Kidney tubule cell (primary cell): ENCODE measurements at regions not wholly inside any gene's neighbourhood (a gene's known extent, or its start where the extent isn't known, plus 50 kb on each side); places are given as distances from the start of the nearest gene placed in this dataset.
"Not testable (repeated sequence)": the region's sequence is repeated elsewhere in the genome, so short reads cannot be mapped to it uniquely, and the experiment has no call there.

Source experiments
- DNase-seq: peaks from one replicate; pipeline ENCODE4 v3.0.0-alpha.2; 2018; ENCODE audit warnings: low spot score

DNA sequence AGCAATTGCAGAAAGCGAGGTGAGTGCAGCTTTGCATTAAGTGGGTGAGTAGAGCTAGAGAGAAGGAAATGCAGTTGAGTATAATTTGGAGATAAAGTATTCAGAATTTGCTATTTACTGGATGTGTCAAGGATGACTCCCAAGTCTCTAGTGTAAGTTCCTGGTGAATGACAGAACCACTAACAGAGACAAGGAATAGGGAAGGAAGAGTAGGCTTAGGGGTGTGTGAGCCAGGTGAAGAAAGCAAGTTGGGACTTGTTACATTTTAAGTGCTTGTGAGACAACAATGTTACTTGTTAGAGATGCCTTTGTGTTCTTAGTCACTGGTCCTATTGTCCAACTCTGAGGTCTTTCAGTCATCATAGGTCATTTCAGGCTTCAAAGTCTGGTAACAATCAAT lies 70.8 kb downstream of the TBC1D26 start:
- not testable (repeated sequence) for DNase-seq

DNA sequence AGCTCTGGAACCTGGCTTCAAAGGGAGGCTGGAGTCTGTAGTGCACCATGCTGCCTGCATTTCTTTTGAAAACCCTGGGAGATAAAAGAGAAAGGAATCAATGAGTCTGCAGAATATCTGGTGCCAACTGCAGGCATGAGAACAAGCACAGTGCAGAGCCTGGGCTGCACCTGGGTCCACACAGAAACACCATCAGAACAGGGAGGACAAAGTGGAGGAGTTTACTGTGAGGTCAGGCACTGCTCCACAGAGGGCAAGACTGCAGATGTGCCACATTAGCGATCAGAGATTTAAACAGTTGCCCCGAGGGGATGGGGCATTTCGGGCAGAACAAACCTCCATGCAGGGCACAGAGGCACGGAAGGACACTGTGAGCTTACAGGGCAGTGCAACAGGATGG lies 74.7 kb downstream of the TBC1D26 start:
- DNase-seq, result not testable (repeated sequence)

DNA sequence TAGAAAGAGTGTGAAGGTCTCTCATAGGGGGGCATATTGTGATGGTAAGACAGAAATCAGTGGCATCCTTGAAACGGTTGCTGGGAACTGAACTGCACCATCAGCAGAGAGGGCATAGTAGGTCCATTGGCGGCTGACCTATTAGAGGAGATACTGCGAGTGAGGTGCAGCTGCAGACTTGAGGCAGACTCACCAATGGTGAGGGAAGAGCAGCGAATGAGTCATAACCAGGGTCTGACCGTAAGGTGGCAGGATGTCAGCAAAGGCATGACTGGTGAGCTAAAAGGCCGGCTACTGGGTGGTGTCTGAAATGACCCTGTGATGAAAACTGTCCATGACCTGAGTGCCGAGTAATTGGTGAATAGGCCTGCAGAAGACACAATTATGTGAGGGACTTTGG lies 81.3 kb downstream of the TBC1D26 start:
- not testable (repeated sequence) for DNase-seq

DNA sequence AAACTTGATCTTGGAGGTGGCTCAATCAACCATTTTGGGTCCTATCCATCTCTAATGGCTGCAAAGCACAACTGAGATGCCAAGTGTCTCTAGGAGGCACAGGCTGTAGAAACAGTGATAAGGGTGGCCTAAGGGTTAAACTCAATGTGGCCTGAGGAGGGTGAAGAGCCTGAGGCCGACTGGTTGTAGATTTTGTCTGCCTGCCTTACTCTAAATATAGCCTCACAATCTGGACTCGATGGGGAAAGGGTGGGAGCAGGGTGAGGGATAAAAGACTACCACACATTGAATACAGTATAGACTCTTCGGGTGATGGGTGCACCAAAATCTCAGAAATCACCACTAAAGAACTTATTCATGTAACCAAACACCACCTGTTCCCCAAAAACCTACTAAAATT lies 81.9 kb downstream of the TBC1D26 start:
- not testable (repeated sequence) for DNase-seq

DNA sequence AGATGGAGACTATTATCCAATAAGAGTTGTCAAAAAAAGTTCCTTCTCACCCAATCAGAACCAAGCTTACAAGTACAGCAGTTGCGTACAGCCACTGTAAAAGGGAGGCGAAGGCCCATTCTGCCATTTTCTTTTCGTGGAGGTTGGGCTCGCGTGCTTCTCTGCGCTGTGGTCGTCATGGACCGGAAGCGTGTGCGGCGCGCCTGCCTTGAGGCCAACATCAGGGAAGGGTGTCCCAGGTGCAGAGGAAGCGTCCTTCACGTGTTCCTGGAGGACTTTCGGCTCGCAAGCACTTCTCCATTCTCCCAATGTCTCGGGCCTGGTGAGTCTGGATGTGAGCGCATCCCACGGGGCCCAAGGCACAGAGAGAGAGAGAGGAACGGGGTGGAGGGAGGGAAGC lies 85.8 kb downstream of the TBC1D26 start:
- DNase-seq, result not testable (repeated sequence)

DNA sequence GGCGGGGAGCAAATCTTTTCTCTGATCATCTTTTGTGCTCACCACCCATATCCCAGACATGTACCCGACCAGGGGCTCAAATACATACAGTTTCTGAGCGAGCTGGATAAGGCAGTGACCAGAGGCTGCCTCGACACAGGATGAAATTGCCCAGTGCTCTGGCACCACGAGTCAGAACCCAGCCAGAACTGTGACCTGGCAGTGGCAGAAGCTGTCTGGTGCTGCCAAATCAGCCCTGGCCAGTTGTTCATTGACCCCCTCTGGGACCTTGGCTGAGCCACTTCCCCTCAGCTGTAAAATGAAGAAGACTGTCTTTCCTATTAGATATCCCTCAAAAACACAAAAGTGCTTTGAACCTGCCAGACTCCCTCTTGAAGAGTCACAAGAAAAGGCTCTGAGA lies 90.2 kb downstream of the TBC1D26 start:
- not testable (repeated sequence) for DNase-seq

DNA sequence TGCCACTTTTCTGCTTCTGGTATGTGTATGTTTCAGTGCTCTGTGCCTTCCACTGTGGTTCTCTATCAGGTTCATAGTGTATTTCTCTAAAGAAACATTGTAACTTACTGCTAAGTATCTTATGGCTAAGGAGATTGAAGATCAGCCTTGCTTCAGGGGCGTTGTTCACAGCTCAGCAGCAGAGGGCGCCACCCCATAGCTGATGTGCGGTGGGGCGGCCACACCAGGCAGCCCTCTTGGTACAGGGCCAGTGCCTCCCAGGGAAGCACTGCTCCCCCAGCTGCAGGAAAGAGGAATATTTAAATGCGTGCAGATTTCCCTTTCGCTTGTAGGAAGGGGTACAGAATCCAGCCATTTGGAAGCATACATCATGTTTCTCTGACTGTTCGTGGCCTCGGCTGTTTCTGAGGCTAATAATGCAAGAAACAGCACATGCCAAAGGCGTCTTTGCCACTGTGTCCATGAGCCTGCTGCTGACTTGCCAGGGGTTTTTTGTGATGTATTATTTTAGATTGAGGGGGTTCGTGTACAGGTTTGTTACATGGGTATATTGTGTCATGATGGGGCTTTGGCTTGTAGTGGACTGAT lies 96.7 kb downstream of the TBC1D26 start:
- DNase-seq, result peak; percentile 67

DNA sequence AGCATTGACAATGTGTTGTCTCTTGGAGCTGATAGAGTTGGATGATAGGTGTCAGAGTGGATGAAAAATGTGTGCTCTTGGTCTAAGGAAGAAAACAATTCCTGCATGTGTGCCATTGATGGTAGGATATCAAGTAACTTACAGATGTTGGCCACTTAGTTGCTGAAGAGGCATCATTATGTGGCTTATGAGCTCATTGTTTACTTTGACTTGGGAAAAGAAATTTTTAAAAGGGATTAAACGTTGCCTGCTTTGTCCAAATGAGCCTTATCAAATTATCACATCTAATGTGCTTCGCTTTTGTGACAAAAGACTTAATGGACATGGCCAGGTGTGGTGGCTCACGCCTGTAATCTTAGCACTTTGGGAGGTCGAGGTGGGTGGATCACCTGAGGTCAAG lies 98.1 kb downstream of the TBC1D26 start:
- not testable (repeated sequence) for DNase-seq

DNA sequence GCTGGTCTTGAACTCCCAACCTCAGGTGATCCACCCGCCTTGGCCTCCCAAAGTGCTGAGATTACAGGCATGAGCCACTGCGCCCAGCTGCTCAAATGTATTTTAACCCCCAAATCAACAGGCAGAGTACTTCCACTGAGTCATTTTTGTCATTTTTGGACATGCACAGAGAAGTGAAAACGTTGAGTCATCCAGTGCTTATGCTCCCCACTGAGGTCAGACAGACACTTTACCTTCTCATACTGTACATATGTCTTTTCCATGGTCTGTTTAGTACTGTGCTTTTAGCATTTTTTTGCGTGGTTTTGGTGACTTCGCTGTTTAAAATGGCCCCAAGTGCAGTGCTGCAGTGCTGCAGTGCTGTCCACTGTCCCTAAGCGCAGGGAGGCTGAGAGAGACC lies 99.1 kb downstream of the TBC1D26 start:
- peak; percentile 51 for DNase-seq

DNA sequence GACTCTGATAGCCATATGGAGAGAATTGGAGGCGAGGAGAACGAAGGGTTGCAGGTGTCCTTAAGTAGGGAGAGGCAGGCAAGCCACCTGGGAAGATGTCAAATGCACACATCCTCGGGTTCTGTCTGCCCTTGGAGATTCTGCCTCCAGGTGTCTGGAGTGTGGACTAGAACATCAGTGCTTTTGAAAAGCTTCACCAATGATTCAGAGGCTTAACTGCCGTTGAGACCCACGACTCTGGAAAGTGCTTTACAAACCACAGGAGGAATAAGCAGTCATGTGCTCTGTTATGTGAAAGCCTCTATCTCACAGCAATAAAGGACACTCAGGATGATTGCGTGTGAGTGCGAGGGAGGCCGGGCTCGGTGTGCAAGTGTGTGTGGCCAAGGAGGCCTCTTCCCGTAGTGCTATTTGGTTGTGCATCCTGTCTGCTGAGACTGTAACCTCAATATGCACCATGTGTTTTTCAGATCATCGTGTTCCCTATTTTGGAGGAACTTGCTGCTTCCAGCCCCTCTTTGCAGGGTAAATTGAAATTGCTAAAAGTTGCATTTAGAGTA lies 100.9 kb downstream of the TBC1D26 start:
- DNase-seq, result not testable (repeated sequence)

DNA sequence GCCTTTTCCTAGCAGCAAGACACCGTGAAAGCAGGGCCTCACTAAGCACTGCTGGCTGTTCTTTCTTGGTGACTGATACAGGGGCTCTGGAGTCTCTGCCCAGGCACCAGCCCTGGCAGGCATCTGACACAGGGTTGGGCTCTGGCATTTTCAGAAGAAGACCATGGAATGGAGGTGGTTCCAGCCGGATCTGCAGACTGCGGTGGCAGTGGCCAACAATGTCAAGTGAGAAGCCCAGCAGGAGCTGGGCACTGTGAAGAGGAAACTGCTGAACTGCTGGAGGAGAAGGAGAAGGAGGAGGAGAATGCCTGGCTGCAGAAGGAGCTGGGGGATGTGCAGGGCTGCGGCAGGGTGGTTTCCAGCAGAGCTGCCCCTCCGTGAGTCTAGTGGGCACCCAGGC lies 101.8 kb downstream of the TBC1D26 start:
- DNase-seq, result not testable (repeated sequence)

DNA sequence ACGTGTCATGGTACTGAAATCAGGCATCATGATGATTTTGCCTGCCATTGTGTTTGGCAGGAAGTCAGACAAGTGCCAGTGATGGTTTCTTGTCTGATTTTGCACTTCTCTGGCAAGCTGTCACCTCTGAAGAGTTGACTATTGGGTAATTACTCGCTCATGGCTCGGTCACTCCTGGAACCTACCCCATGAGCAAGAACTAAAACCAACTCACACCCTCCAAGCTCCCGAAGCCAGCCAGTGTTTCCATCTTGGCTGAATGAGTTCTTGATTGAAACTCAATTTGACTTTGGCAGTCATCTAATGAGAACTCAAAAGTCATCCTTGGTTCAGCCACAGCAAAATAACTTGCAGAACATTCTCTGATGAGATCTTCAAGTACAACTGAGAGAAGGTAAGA lies 103.4 kb downstream of the TBC1D26 start:
- not testable (repeated sequence) for DNase-seq

DNA sequence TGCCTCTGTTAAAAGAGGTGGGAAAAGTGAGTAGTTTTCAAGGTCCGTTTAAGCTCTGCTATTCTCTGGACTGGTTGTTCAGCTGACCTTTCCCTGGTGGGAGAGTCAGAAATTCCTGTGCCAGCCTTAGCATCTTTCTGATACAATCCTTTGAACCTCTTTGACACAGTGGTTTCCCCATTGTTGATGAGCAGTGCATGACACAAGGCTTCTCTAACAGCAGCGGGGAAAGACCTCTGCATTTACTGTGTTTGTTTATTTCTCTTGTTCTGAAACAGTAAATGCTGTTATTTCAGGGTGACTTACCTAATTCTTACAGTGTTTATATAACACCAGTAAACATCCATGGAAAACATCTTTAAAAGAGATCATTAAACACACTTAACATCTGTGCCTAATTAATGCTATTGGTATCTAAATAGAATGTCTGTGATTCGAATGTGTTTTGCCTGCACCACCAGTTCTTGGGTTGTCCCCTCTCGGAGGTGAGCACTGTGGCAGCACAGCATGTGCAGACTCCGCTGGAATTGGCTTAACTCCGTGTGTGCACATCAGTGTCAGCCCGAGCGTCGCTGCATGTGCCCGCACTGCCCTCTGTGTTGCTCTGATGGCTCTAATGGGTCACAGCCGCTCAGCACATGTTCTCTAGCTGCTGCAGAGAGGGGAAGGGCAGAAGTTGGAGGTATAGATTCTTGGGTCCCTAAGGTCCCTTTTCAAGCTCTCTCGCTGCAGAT lies 104.3 kb downstream of the TBC1D26 start:
- not testable (repeated sequence) for DNase-seq

DNA sequence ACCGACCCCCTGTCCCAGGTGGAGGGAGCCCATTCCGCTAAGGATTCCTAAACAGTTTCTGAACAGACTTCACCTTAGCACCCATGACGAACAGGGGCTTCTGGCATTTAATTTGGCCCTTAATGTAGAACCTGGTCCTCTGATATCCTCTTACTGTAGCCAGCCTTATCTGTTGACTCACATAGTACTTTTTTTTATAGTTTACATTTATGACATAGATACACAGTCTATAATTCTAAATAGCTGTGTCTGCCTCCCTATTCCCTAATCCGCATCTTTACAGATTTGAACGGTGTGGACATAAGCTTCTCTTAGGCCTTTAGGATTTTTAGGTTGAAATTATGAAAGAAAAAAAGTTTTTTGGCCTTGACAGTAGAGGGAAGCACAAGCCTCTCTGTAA lies 104.9 kb downstream of the TBC1D26 start:
- not testable (repeated sequence) for DNase-seq

DNA sequence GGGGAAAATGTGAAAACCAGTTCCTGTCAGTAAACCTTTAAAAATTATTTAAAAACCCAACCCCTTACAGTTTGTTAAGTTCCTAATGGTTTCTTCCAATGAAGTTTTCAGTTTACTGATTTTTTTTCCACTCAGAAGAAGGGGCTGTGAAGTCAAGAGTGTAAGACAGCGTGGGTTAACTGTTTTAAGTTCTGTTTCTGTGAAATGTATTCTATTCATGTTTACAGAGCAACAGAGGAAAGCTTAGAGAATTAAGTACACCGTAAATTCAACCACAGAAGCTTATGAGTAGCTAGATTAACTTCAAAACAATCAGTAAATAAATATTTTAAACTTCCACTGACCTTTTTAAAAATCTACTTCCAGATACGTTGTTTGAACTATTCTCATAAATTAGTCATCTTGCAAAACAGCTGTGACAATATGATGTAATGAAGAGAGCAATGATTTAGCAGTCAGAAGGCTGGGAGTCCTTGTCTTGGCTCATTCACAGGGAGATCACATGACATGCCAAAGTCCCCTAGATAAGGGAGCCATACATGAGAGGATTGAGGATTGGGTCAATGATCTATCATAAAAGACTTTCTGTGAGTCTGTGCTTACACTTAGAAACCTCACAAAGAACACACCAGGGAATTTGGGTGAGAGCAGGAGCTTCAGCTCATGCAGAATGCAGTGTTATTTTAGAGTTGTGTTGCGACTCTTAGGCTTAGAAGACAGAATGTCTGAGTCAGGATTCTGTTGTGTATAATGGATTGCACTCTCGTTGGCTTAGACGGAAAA lies 97.3 kb upstream of the ADORA2B start:
- peak; percentile 8 for DNase-seq

DNA sequence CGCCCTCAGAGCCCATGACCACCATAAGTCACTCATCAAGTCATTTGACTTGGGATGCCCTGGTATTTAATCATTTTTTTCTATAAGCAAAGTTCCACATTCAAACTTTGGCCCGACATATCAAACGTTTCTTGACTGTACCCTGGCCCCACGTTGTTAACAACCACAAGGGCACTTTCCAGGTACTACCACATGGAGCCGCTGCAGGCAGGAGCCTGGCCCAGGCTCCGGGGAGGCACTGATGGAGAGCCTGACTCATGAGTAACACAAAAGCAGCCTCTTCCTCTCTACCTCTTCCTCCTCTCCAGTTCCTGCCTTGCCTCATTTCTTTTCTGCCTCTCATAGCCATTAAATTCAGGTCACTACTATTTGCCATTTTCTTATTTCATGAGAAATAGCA lies 95.9 kb upstream of the ADORA2B start:
- DNase-seq, result peak; percentile 71

DNA sequence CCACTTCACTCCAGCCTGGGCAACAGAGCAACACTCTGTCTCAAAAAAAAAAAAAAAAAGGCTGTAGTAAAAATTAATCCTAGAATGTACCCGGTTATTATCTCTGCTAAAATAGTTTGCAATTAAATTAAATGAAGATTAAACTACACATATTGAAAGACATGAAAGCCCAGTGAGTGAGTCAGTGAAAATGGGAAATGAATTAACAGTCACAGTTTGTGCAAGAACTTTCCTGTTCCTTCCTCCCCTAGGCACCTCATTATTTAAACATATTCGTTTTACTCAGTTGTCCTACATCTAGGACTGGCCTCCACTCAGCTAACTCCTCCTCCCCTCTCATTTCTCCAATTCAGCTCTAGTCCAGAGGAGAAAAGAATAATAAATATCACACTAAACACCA lies 94.9 kb upstream of the ADORA2B start:
- DNase-seq, result not testable (repeated sequence)

DNA sequence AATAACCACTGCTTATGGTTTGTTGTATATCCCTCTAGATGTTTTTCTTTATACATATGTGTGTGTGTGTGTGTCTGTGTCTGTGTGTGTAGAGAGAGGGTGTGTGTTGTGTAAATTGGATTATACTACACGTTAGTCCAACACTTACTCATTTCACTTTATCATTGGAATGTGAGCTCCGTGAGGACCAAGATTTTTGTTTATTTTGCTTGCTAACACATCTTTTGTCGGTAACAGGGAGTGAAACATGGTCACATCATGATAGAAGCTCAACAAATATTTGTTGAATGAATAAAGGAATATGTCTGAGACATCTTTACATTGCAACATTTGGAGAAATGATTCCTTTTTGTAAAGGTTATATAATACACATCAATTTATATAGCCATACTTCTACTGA lies 94.2 kb upstream of the ADORA2B start:
- DNase-seq, result not testable (repeated sequence)

DNA sequence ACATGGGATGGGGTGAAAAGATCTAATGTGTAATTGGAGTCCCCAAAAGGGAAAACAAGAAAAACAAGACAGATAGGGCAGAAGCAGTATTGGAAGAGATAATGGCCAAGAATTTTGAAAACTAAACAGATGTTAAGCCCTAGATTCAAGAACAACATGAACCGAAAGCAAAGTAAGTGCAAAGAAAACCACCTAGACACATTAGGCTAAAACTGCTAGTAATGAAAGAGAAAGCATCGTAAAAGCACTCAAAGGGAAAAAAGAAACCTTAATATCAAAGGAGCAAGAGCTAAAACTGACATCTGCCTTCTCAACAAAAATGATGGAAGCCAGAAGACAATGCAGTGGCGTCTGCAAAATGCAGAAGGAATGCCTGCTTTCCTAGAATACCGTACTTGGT lies 92.1 kb upstream of the ADORA2B start:
- DNase-seq, result not testable (repeated sequence)

DNA sequence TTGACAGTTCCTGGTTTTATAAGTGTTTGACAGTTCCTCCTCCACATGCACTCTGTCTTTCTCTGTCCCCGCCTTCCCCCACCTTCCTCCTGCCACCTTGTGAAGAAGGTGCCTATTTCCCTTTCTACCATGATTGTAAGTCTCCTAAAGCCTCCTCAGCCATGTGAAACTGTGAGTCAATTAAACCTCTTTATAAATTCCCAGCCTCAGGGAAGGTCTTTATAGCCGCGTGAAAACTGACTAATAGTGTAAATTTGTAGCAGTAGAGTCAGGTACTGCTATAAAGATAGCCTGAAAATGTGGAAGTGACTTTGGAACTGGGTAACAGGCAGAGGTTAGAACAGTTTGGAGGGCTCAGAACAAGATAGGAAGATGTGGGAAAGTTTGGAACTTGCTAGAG lies 88.7 kb upstream of the ADORA2B start:
- not testable (repeated sequence) for DNase-seq

DNA sequence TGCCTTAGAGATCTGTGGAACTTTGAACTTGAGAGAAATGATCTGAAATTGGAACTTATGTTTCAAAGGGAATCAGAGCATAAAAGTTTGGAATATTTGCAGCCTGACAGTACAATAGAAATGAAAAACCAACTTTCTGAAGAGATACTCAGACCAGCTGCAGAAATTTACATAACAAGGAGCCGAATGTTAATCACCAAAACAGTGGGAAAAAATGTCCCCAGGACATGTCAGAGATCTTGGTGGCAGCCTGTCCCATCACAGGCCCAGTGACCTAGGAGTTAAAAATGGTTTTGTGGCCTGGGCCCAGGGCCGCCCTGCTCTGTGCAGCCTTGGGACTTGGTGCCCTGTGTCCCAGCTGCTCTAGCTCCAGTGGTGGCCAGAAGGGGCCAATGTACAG lies 88.2 kb upstream of the ADORA2B start:
- not testable (repeated sequence) for DNase-seq

DNA sequence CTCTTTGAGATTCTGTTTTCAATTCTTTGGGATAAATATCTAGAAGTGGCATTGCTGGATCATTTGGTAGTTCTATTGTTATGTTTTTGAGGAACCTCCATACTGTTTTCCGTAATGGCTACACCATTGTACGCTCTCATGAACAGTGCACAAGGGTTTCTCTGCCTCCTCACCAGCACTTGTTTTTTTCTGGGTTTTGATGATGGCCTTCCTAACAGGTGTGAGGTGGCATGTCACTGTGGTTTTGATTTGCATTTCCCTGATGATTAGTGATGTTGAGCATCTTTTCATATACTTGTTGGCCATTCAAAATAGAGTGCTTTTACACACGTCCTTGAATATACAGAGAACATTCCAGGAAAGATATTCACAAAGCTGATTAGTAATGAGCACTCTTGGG lies 86.8 kb upstream of the ADORA2B start:
- not testable (repeated sequence) for DNase-seq

DNA sequence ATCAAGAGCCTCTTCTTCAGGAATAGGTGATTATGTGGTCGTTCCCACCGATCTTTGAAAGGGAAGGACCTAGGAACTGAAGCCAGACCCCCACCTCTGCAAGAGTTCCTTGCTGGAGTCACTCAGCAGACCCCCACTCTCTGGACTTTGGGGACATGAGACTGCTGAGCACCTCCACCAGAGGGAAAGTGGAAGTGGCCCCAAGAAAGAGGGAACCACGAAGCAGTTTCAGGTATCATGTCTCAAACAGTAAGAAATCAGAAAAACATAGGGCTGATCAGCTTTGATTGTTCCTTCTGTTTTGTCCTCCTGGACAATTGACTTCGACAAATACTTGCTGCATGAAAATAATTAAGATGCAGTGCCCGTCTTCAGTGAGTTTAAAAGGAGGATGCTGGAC lies 84.2 kb upstream of the ADORA2B start:
- not testable (repeated sequence) for DNase-seq
